HG02763 (cell line): ENCODE measurements at regions not wholly inside any gene's neighbourhood (a gene's known extent, or its start where the extent isn't known, plus 50 kb on each side); places are given as distances from the start of the nearest gene placed in this dataset.

Experiments
- ATAC-seq: cut with Tn5 transposase; IDR thresholded peaks from one replicate; pipeline ENCODE4 v1.9.1; 2021; ENCODE audit warnings: mild to moderate bottlenecking, moderate library complexity; ENCODE audit not compliant: unreplicated experiment

GRCh38 chr4:31051565-31051964 lies 331.4 kb downstream of the PCDH7 start:
- no peak for ATAC-seq

GRCh38 chr4:31052519-31052918 lies 332.4 kb downstream of the PCDH7 start:
- ATAC-seq: no peak

DNA sequence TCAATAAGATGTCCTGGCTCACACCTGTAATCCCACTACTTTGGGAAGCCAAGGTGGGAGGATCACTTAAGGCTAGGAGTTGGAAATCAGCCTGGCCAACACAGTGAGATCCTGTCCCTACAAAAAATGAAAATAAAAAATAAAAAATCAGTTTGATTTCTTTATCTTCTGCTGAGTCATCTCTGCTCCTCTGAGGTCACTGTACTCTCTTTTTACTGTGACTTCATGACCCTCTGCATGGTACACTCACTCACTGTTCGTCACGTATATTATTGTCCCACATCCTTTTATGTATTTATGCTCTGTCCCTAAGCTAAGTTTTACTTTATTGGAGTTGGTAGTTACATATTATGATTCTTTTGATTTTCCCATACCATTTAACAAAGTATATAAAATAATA lies 333.3 kb downstream of the PCDH7 start:
- ATAC-seq: no peak

GRCh38 chr4:31054295-31054694 lies 334.1 kb downstream of the PCDH7 start:
- no peak for ATAC-seq

- ATAC-seq: no peak
Measured at GRCh38 chr4:31058656-31059055, 338.5 kb downstream of the PCDH7 start.

- no peak for ATAC-seq
Measured at GRCh38 chr4:31059753-31060522, 339.8 kb downstream of the PCDH7 start.

DNA sequence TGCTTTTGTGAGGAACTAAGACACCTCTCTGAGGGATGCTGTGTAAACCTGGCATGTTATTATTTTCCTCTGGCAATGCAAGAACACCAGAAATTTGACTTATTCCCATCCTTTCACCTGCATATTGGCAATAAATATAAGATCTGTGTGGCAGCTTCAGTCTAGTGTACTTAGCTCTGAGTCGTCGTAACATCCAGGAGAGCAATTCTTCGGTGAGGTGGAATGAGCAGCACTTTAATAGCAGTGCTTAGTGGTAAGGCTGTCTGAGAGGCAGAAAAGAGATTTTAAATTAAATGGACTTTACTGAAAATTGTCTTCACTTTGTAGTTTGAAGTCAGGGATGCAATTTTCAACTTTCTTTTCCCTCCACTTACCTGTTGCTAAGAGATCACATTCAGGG lies 344.9 kb downstream of the PCDH7 start:
- ATAC-seq: no peak

DNA sequence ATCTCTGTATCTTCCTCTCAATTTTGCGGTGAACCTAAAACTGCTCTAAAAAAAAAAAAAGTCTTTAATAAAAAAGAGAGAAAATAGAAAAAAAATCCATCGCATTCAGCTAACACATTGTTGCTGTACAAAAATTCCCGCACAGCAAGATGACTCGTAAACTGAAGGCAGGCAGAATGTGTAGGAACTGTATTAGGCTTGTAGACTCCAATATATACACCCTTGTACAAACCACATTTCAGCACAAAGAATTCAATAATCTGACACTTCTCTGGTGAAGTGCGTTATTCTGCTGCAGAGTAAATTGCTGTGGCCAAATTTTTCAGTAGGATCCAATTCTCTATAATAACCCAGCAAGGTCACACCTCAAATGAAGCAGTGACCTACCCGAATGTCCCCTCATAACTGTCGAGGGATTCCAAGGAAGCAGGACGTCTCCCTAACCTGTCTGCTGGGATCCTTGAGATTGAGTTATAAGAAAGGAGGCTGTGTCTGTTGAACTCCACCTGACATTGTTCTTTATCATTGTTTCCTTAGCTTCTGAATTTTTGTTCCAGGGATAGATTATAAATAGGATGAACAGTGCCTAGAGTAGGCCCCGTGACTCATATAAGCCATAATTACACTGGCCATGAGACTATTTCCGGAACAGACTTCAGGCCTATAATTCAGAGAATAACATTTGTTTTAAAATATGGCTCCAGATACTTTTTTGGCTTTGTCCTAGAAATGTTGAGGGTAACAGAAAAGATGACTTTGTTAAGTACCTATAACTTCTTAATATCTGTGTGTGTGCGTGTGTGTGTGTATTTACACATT lies 348.3 kb downstream of the PCDH7 start:
- ATAC-seq: no peak

DNA sequence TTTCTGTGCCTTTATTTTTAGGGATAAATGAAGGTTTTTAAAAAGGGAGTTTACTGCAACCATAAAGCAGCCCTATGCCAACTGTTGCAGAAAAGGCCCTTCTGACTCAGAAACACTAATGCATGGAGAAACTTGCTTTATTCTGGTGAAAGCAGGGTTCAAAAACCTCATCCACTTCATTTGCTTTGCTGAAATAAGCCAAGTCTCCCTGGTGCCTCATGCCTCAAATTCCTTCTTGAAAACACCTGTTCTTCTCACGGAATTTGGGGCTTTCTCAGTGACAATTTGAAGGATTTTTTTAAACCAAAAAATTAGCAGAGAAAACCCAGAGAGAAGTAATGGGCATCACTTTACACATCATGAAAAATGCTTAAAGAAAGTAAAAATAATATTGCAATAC lies 349.0 kb downstream of the PCDH7 start:
- ATAC-seq: no peak

DNA sequence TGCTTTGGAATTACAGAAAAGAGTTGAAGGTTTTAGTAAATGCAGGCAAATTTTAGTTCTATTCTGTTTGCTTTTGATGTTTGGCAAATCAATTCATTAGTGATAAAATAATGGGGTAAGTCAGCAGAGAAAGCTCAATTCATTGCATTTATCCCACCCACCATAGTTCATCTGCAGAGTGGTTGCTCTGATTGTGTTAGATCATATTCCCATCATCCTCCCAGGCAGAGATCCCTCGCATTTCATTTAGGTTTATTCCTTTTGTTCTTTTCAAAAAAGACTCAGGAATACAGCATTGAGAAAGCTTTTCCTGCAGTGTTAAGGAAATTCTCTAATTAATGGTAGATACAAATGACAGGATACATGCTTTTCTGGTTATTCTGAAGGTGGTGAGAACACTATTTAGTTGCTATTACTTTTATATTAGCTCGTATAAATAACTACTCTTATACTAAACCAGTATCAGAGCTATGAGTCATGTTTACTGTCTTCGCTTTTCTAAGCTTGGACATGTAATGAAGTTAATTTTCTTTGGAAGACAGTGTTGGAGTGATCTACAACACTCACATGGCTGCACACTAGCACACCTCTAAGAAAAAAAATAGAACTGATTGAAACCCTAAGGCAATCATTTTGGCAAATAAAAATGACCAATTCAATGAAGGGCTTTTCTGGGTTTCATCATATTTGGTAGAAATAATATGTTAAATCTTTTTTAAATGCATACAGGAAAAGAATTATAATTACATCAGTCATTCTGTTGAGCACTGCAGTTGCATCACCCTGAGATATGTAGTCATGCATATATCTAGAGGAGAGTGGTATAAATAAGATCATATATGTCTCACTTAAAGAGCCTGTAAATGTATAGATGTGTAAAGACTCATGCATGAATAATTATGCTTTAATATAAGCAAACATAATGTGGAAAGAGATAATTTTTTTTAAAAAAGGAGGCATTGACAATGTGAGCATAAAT lies 351.6 kb downstream of the PCDH7 start:
- no peak for ATAC-seq

DNA sequence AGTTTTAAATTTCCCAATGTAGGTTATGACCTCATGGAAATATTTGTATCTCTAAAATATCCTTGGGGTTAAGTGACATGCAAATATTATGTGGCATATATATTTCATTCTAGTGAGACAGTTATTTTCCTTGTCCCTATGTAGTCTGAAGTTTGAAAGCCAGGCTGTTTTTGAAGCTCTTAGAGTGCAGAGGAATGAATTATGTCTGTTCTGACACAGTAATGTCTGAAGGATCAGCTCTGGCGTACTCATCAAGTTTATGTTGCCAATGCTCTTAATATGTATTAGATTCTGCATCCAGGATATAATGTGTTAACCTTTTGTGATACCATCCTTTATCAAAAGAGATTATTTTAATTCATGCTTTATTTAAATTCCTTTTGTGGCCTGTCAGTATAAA lies 355.8 kb downstream of the PCDH7 start:
- no peak for ATAC-seq

DNA sequence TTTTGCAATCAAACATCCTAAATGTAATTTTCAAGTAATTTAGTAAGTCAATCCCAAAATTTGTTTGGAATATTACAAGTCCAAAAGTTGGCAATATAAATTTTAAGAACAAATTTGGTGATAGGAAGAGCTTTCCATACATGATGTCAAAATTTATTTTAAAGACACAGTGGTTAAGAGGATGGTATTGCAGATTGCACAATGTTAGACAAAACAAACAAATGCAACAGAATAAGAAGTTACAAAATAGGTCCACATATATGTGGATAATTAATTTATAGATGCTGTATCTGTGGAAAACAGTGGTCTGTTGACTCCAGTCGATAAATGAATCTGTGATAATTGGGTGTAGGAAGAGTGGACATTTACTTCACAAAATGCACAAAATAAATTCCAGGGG lies 358.5 kb downstream of the PCDH7 start:
- ATAC-seq: no peak

DNA sequence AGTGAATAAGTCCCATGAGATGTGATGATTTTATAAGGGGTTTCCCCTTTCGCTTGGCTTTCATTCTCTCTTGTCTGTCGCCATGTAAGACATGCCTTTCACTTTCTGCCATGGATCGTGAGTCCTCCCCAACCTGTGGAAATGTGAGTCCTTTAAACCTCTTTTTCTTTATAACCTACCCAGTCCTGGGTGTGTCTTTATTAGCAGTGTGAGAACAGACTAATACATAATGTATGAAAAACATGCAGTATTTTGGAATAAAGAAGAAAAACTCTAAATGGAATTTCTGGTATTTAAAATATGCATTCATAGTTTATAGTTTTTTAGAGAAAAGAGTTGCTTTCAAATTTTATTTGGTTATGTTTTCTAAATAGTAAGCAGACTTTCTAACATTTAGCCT lies 360.7 kb downstream of the PCDH7 start:
- no peak for ATAC-seq

DNA sequence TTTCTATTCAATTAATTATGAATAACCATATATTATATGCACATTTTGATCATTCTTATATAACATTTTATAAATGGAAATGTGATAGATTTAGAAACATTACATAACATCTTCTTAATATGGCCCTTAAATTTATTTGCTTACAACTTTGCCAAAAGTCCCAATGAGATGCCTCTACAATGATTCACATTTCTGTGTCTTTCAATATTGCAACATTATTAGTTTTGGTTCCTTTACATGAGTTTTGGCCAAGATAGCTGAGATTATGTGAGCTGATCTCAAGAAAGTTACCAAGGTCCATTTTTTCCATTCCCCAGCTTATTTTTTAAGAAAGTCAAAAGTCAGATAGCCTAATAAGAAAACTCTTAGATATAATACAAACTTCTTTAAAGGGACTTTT lies 361.2 kb downstream of the PCDH7 start:
- ATAC-seq: no peak

GRCh38 chr4:31083456-31083855 lies 363.3 kb downstream of the PCDH7 start:
- ATAC-seq: no peak

GRCh38 chr4:31084806-31085416 lies 364.7 kb downstream of the PCDH7 start:
- no peak for ATAC-seq

- ATAC-seq: no peak
Measured at GRCh38 chr4:31085689-31086088, 365.5 kb downstream of the PCDH7 start.

GRCh38 chr4:31086756-31087330 lies 366.7 kb downstream of the PCDH7 start:
- no peak for ATAC-seq

DNA sequence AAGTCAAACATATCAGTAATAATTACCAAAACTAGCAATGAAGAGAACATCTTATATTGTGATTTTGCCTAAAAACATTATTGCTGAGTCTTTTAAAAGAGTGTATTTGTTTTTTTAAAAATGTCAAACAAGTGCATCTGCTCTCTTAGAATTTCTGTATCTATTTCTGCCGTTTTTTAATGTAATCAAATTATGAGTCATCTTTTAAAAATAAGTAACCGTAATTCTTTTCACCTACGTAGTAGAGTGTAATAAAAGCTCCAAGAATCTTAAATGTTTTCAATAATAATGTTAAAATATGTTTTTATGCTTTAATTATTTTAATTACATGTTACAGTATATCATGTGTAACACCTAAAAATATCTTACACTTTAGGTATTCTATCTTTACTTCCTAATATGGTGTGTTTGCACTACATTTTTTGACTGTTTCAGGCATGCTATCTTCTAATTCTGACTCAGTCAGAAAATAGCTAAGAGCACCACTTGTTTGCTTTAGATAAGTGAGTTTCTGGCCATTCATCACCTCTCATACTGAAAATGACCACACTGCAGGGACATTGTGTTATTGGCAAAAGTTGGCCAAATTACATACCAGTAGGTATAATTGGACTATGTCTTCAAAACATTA lies 368.5 kb downstream of the PCDH7 start:
- ATAC-seq: no peak

DNA sequence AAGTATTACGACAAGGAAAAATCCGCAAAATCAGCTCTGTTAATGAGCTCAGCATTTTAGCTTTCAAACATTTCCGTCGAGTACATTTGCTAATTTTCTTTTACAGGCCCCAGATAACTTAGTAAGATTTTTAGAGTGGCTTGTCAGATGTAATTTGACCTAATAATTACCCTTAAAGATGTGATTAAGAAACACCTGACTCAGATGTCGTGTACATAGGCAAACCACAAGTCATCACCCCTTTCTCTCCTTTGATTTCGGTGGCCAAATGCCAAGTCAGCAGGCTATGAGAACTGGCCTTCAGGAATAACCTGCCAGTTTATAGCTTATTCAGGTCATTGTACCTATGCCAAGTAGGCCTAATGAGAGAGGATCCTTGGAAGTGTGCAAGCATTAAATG lies 369.6 kb downstream of the PCDH7 start:
- ATAC-seq: no peak
